ENCODE measurements at regions not wholly inside any gene's neighbourhood (a gene's known extent, or its start where the extent isn't known, plus 50 kb on each side); places are given as distances from the start of the nearest gene placed in this dataset.
A peak's percentile ranks its signal among the peaks of the same experiment; 100 is the strongest.

DNA sequence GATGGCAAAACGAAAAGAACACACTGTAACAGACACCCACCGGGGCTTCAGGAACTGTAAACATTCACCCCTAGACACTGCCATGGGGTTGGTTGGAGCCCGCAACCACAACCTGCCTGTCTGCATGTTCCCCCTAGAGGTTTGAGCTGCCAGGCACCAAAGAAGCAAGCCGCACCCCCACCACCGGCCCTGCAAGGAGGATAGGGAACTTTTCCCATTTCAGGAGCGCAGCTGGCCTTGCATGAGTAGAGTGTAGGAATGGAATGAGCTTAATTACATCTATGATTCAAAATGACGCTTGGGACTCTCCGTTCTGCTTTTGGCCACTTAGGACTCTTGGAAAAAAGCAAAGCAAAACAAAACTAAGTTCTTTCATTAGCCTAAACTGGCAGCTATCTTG is 243.6 kb upstream of the CTSO start:
- WGBS (ENCODE audit: insufficient coverage), result 94% methylated on average over 4 of the region's 8 CpGs
- Histone ChIP-seq H3K27me3 (ENCODE audit: control insufficient read depth, insufficient read depth, low read length) (no peaks in the 10 kb centered on the region), H3K36me3 (ENCODE audit: control insufficient read depth, insufficient read depth, low read length) (no peaks in the 10 kb centered on the region), H3K9me3 (ENCODE audit: control insufficient read depth, insufficient read depth, low read length) (no peaks in the 10 kb centered on the region), H3K27ac (ENCODE audit: low read depth, low read length) (no peak overlapping the region), H3K4me3 (ENCODE audit: low read depth, low read length) (no peak overlapping the region), H3K4me1 (ENCODE audit: control insufficient read depth, insufficient read depth, low read length) (no peaks in the 10 kb centered on the region)
- peak in 1 of 6 donors; percentile 24 for DNase-seq (ENCODE audit: low read depth in 4 of 6, low spot score in 6 of 6)

DNA sequence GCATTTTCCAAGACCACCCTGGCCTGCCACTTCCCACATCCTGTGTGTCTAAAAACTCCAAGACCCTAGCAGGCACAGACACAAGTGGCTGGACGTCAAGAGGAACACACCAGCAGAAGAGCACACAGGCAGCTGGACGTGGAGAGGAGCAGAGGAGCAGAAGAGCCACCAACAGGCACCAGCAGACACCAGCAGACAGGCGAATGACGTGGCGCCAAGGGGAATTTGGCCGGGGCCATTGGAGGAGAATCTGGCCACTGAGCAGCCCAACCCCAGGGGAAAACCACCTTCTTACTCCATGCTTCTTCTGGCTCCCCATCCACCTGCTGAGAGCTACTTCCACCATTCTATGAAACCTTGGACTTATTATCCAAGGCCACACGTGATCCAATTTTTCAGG is 243.1 kb upstream of the CTSO start:
- Histone ChIP-seq H3K9me3 (ENCODE audit: control insufficient read depth, insufficient read depth, low read length) (no peaks in the 10 kb centered on the region), H3K4me1 (ENCODE audit: control insufficient read depth, insufficient read depth, low read length) (no peaks in the 10 kb centered on the region), H3K36me3 (ENCODE audit: control insufficient read depth, insufficient read depth, low read length) (no peaks in the 10 kb centered on the region), H3K27me3 (ENCODE audit: control insufficient read depth, insufficient read depth, low read length) (no peaks in the 10 kb centered on the region), H3K4me3 (ENCODE audit: low read depth, low read length) (no peak overlapping the region), H3K27ac (ENCODE audit: low read depth, low read length) (no peak overlapping the region)
- DNase-seq (ENCODE audit: low read depth in 4 of 6, low spot score in 6 of 6), result no peak
- 97% methylated on average over 7 of the region's 7 CpGs for WGBS (ENCODE audit: insufficient coverage)

GRCh38 chr4:156195914-156196313 is 242.2 kb upstream of the CTSO start:
- no peak overlapping the region for H3K27ac ChIP-seq (ENCODE audit: low read depth, low read length)
- H3K27me3 ChIP-seq (ENCODE audit: control insufficient read depth, insufficient read depth, low read length), result no peaks in the 10 kb centered on the region
- DNase-seq (ENCODE audit: low read depth in 4 of 6, low spot score in 6 of 6), result no peak
- no peaks in the 10 kb centered on the region for H3K36me3 ChIP-seq (ENCODE audit: control insufficient read depth, insufficient read depth, low read length)
- H3K4me3 ChIP-seq (ENCODE audit: low read depth, low read length), result no peak overlapping the region
- no peaks in the 10 kb centered on the region for H3K4me1 ChIP-seq (ENCODE audit: control insufficient read depth, insufficient read depth, low read length)
- no peaks in the 10 kb centered on the region for H3K9me3 ChIP-seq (ENCODE audit: control insufficient read depth, insufficient read depth, low read length)

GRCh38 chr4:156194896-156195295 is 241.2 kb upstream of the CTSO start:
- Histone ChIP-seq H3K4me1 (ENCODE audit: control insufficient read depth, insufficient read depth, low read length) (no peaks in the 10 kb centered on the region), H3K27me3 (ENCODE audit: control insufficient read depth, insufficient read depth, low read length) (no peaks in the 10 kb centered on the region), H3K36me3 (ENCODE audit: control insufficient read depth, insufficient read depth, low read length) (no peaks in the 10 kb centered on the region), H3K27ac (ENCODE audit: low read depth, low read length) (no peak overlapping the region), H3K4me3 (ENCODE audit: low read depth, low read length) (no peak overlapping the region), H3K9me3 (ENCODE audit: control insufficient read depth, insufficient read depth, low read length) (no peaks in the 10 kb centered on the region)
- 94% methylated on average over 6 of the region's 7 CpGs for WGBS (ENCODE audit: insufficient coverage)
- no peak for DNase-seq (ENCODE audit: low read depth in 4 of 6, low spot score in 6 of 6)

GRCh38 chr4:156193800-156194199 is 240.1 kb upstream of the CTSO start:
- DNase-seq (ENCODE audit: low read depth in 4 of 6, low spot score in 6 of 6), result peak in 2 of 6 donors; percentile 71 to 88
- WGBS (ENCODE audit: insufficient coverage), result 80% methylated on average over 1 of the region's 3 CpGs
- H3K27ac ChIP-seq (ENCODE audit: low read depth, low read length), result no peak overlapping the region

GRCh38 chr4:156193106-156193505 is 239.4 kb upstream of the CTSO start:
- H3K4me1 ChIP-seq (ENCODE audit: control insufficient read depth, insufficient read depth, low read length), result no peaks in the 10 kb centered on the region
- WGBS (ENCODE audit: insufficient coverage), result 67% methylated on average over 1 of the region's 2 CpGs
- H3K36me3 ChIP-seq (ENCODE audit: control insufficient read depth, insufficient read depth, low read length), result no peaks in the 10 kb centered on the region
- no peaks in the 10 kb centered on the region for H3K9me3 ChIP-seq (ENCODE audit: control insufficient read depth, insufficient read depth, low read length)
- H3K27me3 ChIP-seq (ENCODE audit: control insufficient read depth, insufficient read depth, low read length), result no peaks in the 10 kb centered on the region
- no peak overlapping the region for H3K4me3 ChIP-seq (ENCODE audit: low read depth, low read length)
- DNase-seq (ENCODE audit: low read depth in 4 of 6, low spot score in 6 of 6), result peak in 1 of 6 donors; percentile 13
- no peak overlapping the region for H3K27ac ChIP-seq (ENCODE audit: low read depth, low read length)

More at GRCh38 chr4:156193800-156194199, 240.1 kb upstream of the CTSO start:
- no peaks in the 10 kb centered on the region for H3K9me3 ChIP-seq (ENCODE audit: control insufficient read depth, insufficient read depth, low read length)
- H3K27me3 ChIP-seq (ENCODE audit: control insufficient read depth, insufficient read depth, low read length), result no peaks in the 10 kb centered on the region
- no peaks in the 10 kb centered on the region for H3K4me1 ChIP-seq (ENCODE audit: control insufficient read depth, insufficient read depth, low read length)
- no peaks in the 10 kb centered on the region for H3K36me3 ChIP-seq (ENCODE audit: control insufficient read depth, insufficient read depth, low read length)
- H3K4me3 ChIP-seq (ENCODE audit: low read depth, low read length), result no peak overlapping the region

GRCh38 chr4:156192033-156192432 is 238.4 kb upstream of the CTSO start:
- Histone ChIP-seq H3K4me3 (ENCODE audit: low read depth, low read length) (no peak overlapping the region), H3K36me3 (ENCODE audit: control insufficient read depth, insufficient read depth, low read length) (no peaks in the 10 kb centered on the region), H3K27ac (ENCODE audit: low read depth, low read length) (no peak overlapping the region), H3K9me3 (ENCODE audit: control insufficient read depth, insufficient read depth, low read length) (no peaks in the 10 kb centered on the region), H3K4me1 (ENCODE audit: control insufficient read depth, insufficient read depth, low read length) (no peaks in the 10 kb centered on the region), H3K27me3 (ENCODE audit: control insufficient read depth, insufficient read depth, low read length) (no peaks in the 10 kb centered on the region)
- no peak for DNase-seq (ENCODE audit: low read depth in 4 of 6, low spot score in 6 of 6)

GRCh38 chr4:156191044-156191781 is 237.5 kb upstream of the CTSO start:
- DNase-seq (ENCODE audit: low read depth in 4 of 6, low spot score in 6 of 6), result peak in 1 of 6 donors; percentile 23
- no CpG with 5 or more reads among the region's 2 CpGs for WGBS (ENCODE audit: insufficient coverage)

GRCh38 chr4:156190615-156191014 is 236.9 kb upstream of the CTSO start:
- WGBS (ENCODE audit: insufficient coverage), result no CpG with 5 or more reads among the region's 1 CpG
- no peak overlapping the region for H3K27ac ChIP-seq (ENCODE audit: low read depth, low read length)
- no peak overlapping the region for H3K4me3 ChIP-seq (ENCODE audit: low read depth, low read length)
- no peaks in the 10 kb centered on the region for H3K36me3 ChIP-seq (ENCODE audit: control insufficient read depth, insufficient read depth, low read length)
- H3K4me1 ChIP-seq (ENCODE audit: control insufficient read depth, insufficient read depth, low read length), result no peaks in the 10 kb centered on the region
- no peak for DNase-seq (ENCODE audit: low read depth in 4 of 6, low spot score in 6 of 6)
- H3K9me3 ChIP-seq (ENCODE audit: control insufficient read depth, insufficient read depth, low read length), result no peaks in the 10 kb centered on the region
- H3K27me3 ChIP-seq (ENCODE audit: control insufficient read depth, insufficient read depth, low read length), result no peaks in the 10 kb centered on the region

More at GRCh38 chr4:156191044-156191781, 237.5 kb upstream of the CTSO start:
- Histone ChIP-seq H3K27me3 (ENCODE audit: control insufficient read depth, insufficient read depth, low read length) (no peaks in the 10 kb centered on the region), H3K9me3 (ENCODE audit: control insufficient read depth, insufficient read depth, low read length) (no peaks in the 10 kb centered on the region), H3K4me3 (ENCODE audit: low read depth, low read length) (no peak overlapping the region), H3K27ac (ENCODE audit: low read depth, low read length) (no peak overlapping the region), H3K36me3 (ENCODE audit: control insufficient read depth, insufficient read depth, low read length) (no peaks in the 10 kb centered on the region), H3K4me1 (ENCODE audit: control insufficient read depth, insufficient read depth, low read length) (no peaks in the 10 kb centered on the region)

- Histone ChIP-seq H3K4me3 (ENCODE audit: low read depth, low read length) (no peak overlapping the region), H3K4me1 (ENCODE audit: control insufficient read depth, insufficient read depth, low read length) (no peaks in the 10 kb centered on the region), H3K27me3 (ENCODE audit: control insufficient read depth, insufficient read depth, low read length) (no peaks in the 10 kb centered on the region), H3K27ac (ENCODE audit: low read depth, low read length) (no peak overlapping the region), H3K9me3 (ENCODE audit: control insufficient read depth, insufficient read depth, low read length) (no peaks in the 10 kb centered on the region), H3K36me3 (ENCODE audit: control insufficient read depth, insufficient read depth, low read length) (no peaks in the 10 kb centered on the region)
- 100% methylated on average over 1 of the region's 1 CpG for WGBS (ENCODE audit: insufficient coverage)
- DNase-seq (ENCODE audit: low read depth in 4 of 6, low spot score in 6 of 6), result no peak
These were observed 234.9 kb upstream of the CTSO start for GRCh38 chr4:156188596-156188995.
